Stomach (tissue), 4 donors: ENCODE measurements at regions not wholly inside any gene's neighbourhood (a gene's known extent, or its start where the extent isn't known, plus 50 kb on each side); places are given as distances from the start of the nearest gene placed in this dataset.

Experiments used
- CTCF ChIP-seq, 7 experiments: fragments of 450-650 bp in 4 of 7; fragments of 200-600 bp in 3 of 7; sonication (generic) in 3 of 7; IDR thresholded peaks; one replicate each; pipeline ENCODE4 v1.5.1; 2016 to 2019; ENCODE audit warnings: antibody characterized with exemption in 7 of 7, control low read depth in 2 of 7, mild to moderate bottlenecking in 1 of 7
- EP300 ChIP-seq: sonication (generic); formaldehyde crosslinking; IDR thresholded peaks from one replicate; pipeline ENCODE4 v1.6.1; 2017; ENCODE audit warnings: antibody characterized with exemption
- POLR2A ChIP-seq, 4 donors: fragments of 450-650 bp; IDR thresholded peaks; one replicate each; pipeline ENCODE4 v1.6.1; 2016; ENCODE audit warnings: antibody characterized with exemption in 4 of 4, control low read depth in 2 of 4, mild to moderate bottlenecking in 1 of 4, moderate library complexity in 1 of 4

DNA sequence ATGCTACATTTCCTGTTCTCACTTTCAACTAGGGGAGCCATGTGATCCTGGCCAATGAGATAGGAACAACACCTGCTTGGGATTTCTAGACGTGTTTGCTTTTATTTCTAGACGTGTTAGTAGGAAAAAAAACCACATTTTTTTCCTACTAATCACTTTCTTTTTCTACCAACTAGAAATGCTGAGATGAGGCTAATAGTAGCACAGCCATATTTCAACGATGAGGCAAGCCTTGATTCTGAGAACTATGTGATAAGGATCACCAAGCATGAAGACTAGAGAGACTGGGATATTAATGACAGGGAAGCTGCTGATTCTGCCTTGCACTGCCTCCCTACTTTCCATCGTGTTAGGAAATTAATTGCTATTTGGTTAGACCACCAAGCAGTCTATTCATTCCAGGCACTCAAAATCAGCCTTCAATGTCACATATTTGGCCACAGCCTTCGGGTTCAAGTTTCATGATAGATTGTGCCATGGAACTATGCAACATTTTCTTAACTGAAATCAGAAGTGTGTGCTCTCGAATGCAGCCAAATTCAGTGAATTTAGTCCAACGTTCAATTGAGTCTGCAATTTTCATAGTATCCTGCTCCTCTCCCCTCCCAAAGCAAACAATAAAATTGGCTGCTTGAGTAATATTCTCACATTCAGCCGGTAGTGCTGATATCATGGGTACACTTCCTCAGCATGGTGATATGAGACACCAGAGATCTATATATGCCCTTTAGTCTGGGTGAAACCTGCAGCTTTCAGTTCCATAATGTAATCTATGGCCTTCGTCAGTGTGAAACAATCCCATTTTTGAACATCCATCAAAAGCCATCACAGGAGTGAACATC lies 98.1 kb downstream of the GPR37 start:
- TF ChIP-seq CTCF (IDR thresholded peaks at IDR 0.05): no peak
- no peak for TF ChIP-seq POLR2A (IDR thresholded peaks at IDR 0.05)
- no peak for TF ChIP-seq EP300
